Astrocyte of the spinal cord (primary cell): ENCODE measurements at regions not wholly inside any gene's neighbourhood (a gene's known extent, or its start where the extent isn't known, plus 50 kb on each side); places are given as distances from the start of the nearest gene placed in this dataset.
A peak's percentile ranks its signal among the peaks of the same experiment; 100 is the strongest.

ENCODE experiments used
- DNase-seq: peaks from one replicate; pipeline ENCODE4 v3.0.0; 2011; ENCODE audit warnings: low read depth, low spot score
- H3K4me3 ChIP-seq: 2 replicates; pipeline ENCODE4 v1.5.1; 2011; ENCODE audit warnings: low read depth, mild to moderate bottlenecking, low read length, moderate library complexity
- CTCF ChIP-seq: IDR thresholded peaks from 2 replicates; pipeline ENCODE4 v1.5.1; 2012; ENCODE audit warnings: low read depth, mild to moderate bottlenecking, low read length, inconsistent platforms
- in situ Hi-C: cut with HindIII; loops from 2 replicates; pipeline ENCODE4 v1.10.0; 2017; ENCODE audit warnings: low sequenced_read_pairs

GRCh38 chr1:244237445-244237844 is 186.4 kb downstream of the ZBTB18 start:
- TF ChIP-seq CTCF: no peak
- no peak overlapping the region for H3K4me3 ChIP-seq
- no peak for DNase-seq
- in situ Hi-C loops: no loop called here

DNA sequence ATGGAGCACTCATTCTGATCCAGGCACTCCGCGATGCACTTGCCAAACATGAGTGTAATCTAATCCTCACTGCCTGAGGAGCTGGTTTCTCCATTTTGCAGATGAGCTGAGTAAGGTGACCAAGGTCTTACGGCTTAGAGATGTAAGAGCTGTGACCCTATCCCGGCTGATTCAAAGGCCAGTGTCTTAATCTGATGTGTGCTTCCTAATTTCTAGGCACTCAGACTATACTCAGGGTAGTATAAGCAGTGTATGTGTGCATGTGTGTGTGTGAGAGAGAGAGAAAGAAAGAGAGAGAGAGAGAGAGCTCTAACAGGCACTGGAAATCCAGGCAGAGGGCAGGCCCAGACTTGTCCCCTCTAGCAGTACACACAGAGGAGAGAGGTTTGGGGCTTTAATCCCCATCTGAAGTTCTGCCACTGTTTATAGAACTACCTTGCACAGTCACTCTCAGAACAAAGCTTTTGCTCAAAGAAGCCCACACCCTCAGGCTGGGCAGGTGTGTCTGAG is 188.2 kb downstream of the ZBTB18 start:
- no peak for TF ChIP-seq CTCF
- in situ Hi-C loops: no loop called here
- DNase-seq: peak; percentile 6
- H3K4me3 ChIP-seq: no peak overlapping the region

GRCh38 chr1:244241438-244241837 is 190.4 kb downstream of the ZBTB18 start:
- in situ Hi-C loops: no loop called here
- no peak for DNase-seq
- no peak for TF ChIP-seq CTCF
- no peak overlapping the region for H3K4me3 ChIP-seq

- H3K4me3 ChIP-seq: no peak overlapping the region
- no peak for TF ChIP-seq CTCF
- in situ Hi-C loops: no loop called here
- peak; percentile 14 for DNase-seq
Measured at GRCh38 chr1:244242446-244242845, 191.4 kb downstream of the ZBTB18 start.

DNA sequence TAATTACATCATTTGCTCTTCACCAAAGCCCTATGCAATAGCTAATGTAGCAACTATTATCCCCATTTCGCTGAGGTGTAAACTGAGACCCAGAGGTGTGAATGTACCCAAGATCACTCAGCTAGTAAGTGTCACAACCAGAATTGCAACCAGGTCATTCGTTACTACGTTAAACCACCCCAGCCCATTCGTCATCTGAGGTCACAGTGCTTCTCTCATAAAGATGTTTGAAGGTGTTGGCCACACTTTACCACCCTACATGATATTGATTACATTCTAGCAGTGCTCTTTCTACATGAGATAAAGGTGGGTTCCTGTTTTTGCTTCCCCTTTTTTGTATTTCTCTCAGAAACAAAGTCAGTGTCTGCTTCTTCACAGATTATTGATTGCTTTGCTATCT is 195.3 kb downstream of the ZBTB18 start:
- no peak overlapping the region for H3K4me3 ChIP-seq
- in situ Hi-C loops: no loop called here
- no peak for DNase-seq

DNA sequence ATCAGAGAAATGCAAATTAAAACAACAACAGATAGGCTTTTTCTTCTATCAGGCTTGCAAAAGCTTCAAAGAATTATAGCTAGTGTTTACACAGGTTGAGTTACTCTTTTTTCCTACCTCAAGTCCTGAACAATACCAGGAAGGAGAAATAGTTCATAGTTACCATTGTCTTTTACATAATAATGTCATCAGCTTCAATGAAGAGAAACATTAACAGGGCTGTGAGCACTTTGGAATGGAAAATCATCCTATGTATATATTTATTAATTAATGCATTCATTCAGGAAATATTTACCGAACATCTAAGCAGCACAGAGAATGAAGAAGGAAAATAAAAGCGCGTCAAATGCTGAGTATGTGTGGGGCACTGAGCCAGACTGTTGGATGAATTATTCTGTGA is 197.3 kb downstream of the ZBTB18 start:
- in situ Hi-C loops: no loop called here
- no peak for TF ChIP-seq CTCF

More for the DNA sequence above, 195.3 kb downstream of the ZBTB18 start:
- TF ChIP-seq CTCF: no peak

DNA sequence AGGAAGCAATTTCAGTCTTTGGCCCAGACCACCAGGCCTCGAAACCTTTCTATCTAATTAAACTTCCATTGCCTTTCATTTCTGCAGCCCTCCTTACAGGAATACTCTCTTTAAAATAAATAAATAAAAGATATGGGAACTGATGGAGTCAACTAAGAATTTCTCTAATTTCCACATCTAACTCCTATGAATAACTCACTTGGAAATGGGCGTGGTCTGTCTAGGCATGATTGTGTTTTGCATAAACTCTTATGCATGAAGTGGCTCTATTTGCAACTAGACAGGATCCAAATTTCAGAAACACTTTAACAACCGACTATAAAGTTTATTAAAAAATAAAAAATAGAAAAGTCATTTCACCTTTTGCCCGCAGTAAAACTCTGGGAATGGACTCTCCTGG is 199.5 kb downstream of the ADSS2 start:
- in situ Hi-C loops: no loop called here
- no peak for TF ChIP-seq CTCF
- no peak for DNase-seq
- H3K4me3 ChIP-seq: no peak overlapping the region

More for the DNA sequence above, 197.3 kb downstream of the ZBTB18 start:
- no peak for DNase-seq
- no peak overlapping the region for H3K4me3 ChIP-seq
